ENCODE measurements at regions not wholly inside any gene's neighbourhood (a gene's known extent, or its start where the extent isn't known, plus 50 kb on each side); places are given as distances from the start of the nearest gene placed in this dataset.
"Not testable (repeated sequence)": the region's sequence is repeated elsewhere in the genome, so short reads cannot be mapped to it uniquely, and the experiment has no call there.

GRCh38 chr3:62926494-62926893, 51.3 kb upstream of the CADPS start:
- DNase-seq (ENCODE audit: low read depth) = no peak

GRCh38 chr3:62928256-62928655, 53.0 kb upstream of the CADPS start:
- no peak for DNase-seq (ENCODE audit: low read depth)

- no peak for DNase-seq (ENCODE audit: low read depth)
These were observed 54.6 kb upstream of the CADPS start for GRCh38 chr3:62929771-62930170.

- no peak for DNase-seq (ENCODE audit: low read depth)
These were observed 60.6 kb upstream of the CADPS start for GRCh38 chr3:62935793-62936192.

- DNase-seq (ENCODE audit: low read depth) = no peak
These were observed 61.5 kb upstream of the CADPS start for GRCh38 chr3:62936626-62937254.

- DNase-seq (ENCODE audit: low read depth) = no peak
These were observed 63.4 kb upstream of the CADPS start for GRCh38 chr3:62938583-62938982.

- no peak for DNase-seq (ENCODE audit: low read depth)
These were observed 64.5 kb upstream of the CADPS start for GRCh38 chr3:62939707-62940106.

GRCh38 chr3:62940771-62941563, 65.8 kb upstream of the CADPS start:
- DNase-seq (ENCODE audit: low read depth) = no peak

- no peak for DNase-seq (ENCODE audit: low read depth)
These were observed 67.0 kb upstream of the CADPS start for GRCh38 chr3:62942227-62942626.

- DNase-seq (ENCODE audit: low read depth) = no peak
These were observed 67.5 kb upstream of the CADPS start for GRCh38 chr3:62942764-62943163.

GRCh38 chr3:62948921-62949320, 73.7 kb upstream of the CADPS start:
- DNase-seq (ENCODE audit: low read depth) = no peak

GRCh38 chr3:62950210-62950609, 75.0 kb upstream of the CADPS start:
- no peak for DNase-seq (ENCODE audit: low read depth)

- DNase-seq (ENCODE audit: low read depth) = no peak
These were observed 75.9 kb upstream of the CADPS start for GRCh38 chr3:62951037-62951613.

- DNase-seq (ENCODE audit: low read depth) = not testable (repeated sequence)
These were observed 76.7 kb upstream of the CADPS start for GRCh38 chr3:62951880-62952279.

- DNase-seq (ENCODE audit: low read depth) = no peak
These were observed 79.4 kb upstream of the CADPS start for GRCh38 chr3:62954580-62954979.

GRCh38 chr3:62955126-62955525, 79.9 kb upstream of the CADPS start:
- DNase-seq (ENCODE audit: low read depth) = no peak

GRCh38 chr3:62956411-62956810, 81.2 kb upstream of the CADPS start:
- no peak for DNase-seq (ENCODE audit: low read depth)

- DNase-seq (ENCODE audit: low read depth) = no peak
These were observed 86.8 kb upstream of the CADPS start for GRCh38 chr3:62961874-62962556.

- DNase-seq (ENCODE audit: low read depth) = no peak
These were observed 87.5 kb upstream of the CADPS start for GRCh38 chr3:62962714-62963113.

- no peak for DNase-seq (ENCODE audit: low read depth)
These were observed 90.1 kb upstream of the CADPS start for GRCh38 chr3:62965311-62965710.

GRCh38 chr3:62968128-62968527, 92.9 kb upstream of the CADPS start:
- no peak for DNase-seq (ENCODE audit: low read depth)

GRCh38 chr3:62970648-62971047, 95.4 kb upstream of the CADPS start:
- no peak for DNase-seq (ENCODE audit: low read depth)

- DNase-seq (ENCODE audit: low read depth) = no peak
These were observed 100.3 kb upstream of the CADPS start for GRCh38 chr3:62975566-62975965.

All from HS-27A (cell line).